SK-N-DZ (cell line): ENCODE measurements at regions not wholly inside any gene's neighbourhood (a gene's known extent, or its start where the extent isn't known, plus 50 kb on each side); places are given as distances from the start of the nearest gene placed in this dataset.

ENCODE experiments used
- DNase-seq: peaks from one replicate; pipeline ENCODE4 v3.0.0-alpha.2; 2015; ENCODE audit warnings: low spot score

- DNase-seq, result no peak
Observed at GRCh38 chr2:133667085-133667484, 98.8 kb upstream of the NCKAP5 start.

- no peak for DNase-seq
Observed at GRCh38 chr2:133667968-133668367, 99.7 kb upstream of the NCKAP5 start.

- no peak for DNase-seq
Observed at GRCh38 chr2:133668547-133668946, 100.3 kb upstream of the NCKAP5 start.

GRCh38 chr2:133673305-133673905 lies 105.1 kb upstream of the NCKAP5 start:
- DNase-seq, result no peak

- DNase-seq, result no peak
Observed at GRCh38 chr2:133674066-133674432, 105.8 kb upstream of the NCKAP5 start.

GRCh38 chr2:133674433-133675331 lies 106.4 kb upstream of the NCKAP5 start:
- DNase-seq, result no peak

GRCh38 chr2:133676392-133677130 lies 108.3 kb upstream of the NCKAP5 start:
- DNase-seq, result no peak

GRCh38 chr2:133680343-133681049 lies 112.2 kb upstream of the NCKAP5 start:
- DNase-seq, result no peak

GRCh38 chr2:133682347-133682746 lies 114.1 kb upstream of the NCKAP5 start:
- DNase-seq, result no peak

- DNase-seq, result no peak
Observed at GRCh38 chr2:133682906-133683305, 114.6 kb upstream of the NCKAP5 start.

- no peak for DNase-seq
Observed at GRCh38 chr2:133685636-133686215, 117.5 kb upstream of the NCKAP5 start.

- no peak for DNase-seq
Observed at GRCh38 chr2:133690780-133691179, 122.5 kb upstream of the NCKAP5 start.

GRCh38 chr2:133691336-133691735 lies 123.1 kb upstream of the NCKAP5 start:
- no peak for DNase-seq

GRCh38 chr2:133705287-133705686 lies 137.0 kb upstream of the NCKAP5 start:
- no peak for DNase-seq

- DNase-seq, result no peak
Observed at GRCh38 chr2:133710613-133711012, 142.3 kb upstream of the NCKAP5 start.

GRCh38 chr2:133711201-133711600 lies 142.9 kb upstream of the NCKAP5 start:
- no peak for DNase-seq

GRCh38 chr2:133711806-133712205 lies 143.5 kb upstream of the NCKAP5 start:
- DNase-seq, result no peak

- no peak for DNase-seq
Observed at GRCh38 chr2:133712369-133712768, 144.1 kb upstream of the NCKAP5 start.

- no peak for DNase-seq
Observed at GRCh38 chr2:133713049-133713580, 144.9 kb upstream of the NCKAP5 start.

GRCh38 chr2:133716166-133716565 lies 147.9 kb upstream of the NCKAP5 start:
- DNase-seq, result no peak

GRCh38 chr2:133717497-133717896 lies 149.2 kb upstream of the NCKAP5 start:
- no peak for DNase-seq
